Progenitor cell of endocrine pancreas (in vitro differentiated cells): ENCODE measurements at regions not wholly inside any gene's neighbourhood (a gene's known extent, or its start where the extent isn't known, plus 50 kb on each side); places are given as distances from the start of the nearest gene placed in this dataset.

Experiments
- DNase-seq: peaks from one replicate; pipeline ENCODE4 v3.0.0; 2021; ENCODE audit warnings: low spot score; ENCODE audit not compliant: unreplicated experiment
- H3K27ac Mint-ChIP-seq: 2 replicates; pipeline ENCODE4 v1.8.0; 2021; ENCODE audit warnings: mild to moderate bottlenecking, moderate library complexity, mixed read lengths
- H3K27me3 Mint-ChIP-seq: 2 replicates; pipeline ENCODE4 v1.8.0; 2021; ENCODE audit warnings: mixed read lengths
- H3K36me3 Mint-ChIP-seq: 2 replicates; pipeline ENCODE4 v1.8.0; 2022; ENCODE audit warnings: mixed read lengths; ENCODE audit not compliant: insufficient read depth
- H3K4me1 Mint-ChIP-seq: 2 replicates; pipeline ENCODE4 v1.8.0; 2021; ENCODE audit warnings: low read depth, mixed read lengths
- H3K4me3 Mint-ChIP-seq: 2 replicates; pipeline ENCODE4 v1.8.0; 2021; ENCODE audit warnings: low read depth, mild to moderate bottlenecking, moderate library complexity, mixed read lengths
- H3K9me3 Mint-ChIP-seq: 2 replicates; pipeline ENCODE4 v1.8.0; 2021; ENCODE audit warnings: low read depth, mixed read lengths
- TF ChIP-seq, protein P1 (sequence below): fragments of 200-600 bp; sonication (generic); IDR thresholded peaks from one replicate; pipeline ENCODE4 v1.5.0; 2021; ENCODE audit warnings: antibody characterized with exemption, mild to moderate bottlenecking; ENCODE audit not compliant: unreplicated experiment

DNA sequence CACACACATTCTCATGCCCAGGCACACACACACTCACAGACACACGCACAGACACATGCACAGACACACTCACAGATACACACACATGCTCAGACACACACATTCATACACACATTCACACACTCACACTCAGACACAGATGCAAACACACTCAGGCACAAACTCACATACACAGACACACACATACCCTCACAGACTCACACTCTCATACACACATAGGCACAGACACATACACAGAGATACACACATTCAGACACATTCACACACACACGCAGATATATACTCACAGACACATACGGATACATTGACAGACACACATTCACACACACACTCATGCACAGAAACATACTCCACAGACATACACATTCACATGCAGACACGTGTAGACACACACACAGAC is 89.6 kb downstream of the RBFOX3 start:
- TF ChIP-seq, protein P1, sequence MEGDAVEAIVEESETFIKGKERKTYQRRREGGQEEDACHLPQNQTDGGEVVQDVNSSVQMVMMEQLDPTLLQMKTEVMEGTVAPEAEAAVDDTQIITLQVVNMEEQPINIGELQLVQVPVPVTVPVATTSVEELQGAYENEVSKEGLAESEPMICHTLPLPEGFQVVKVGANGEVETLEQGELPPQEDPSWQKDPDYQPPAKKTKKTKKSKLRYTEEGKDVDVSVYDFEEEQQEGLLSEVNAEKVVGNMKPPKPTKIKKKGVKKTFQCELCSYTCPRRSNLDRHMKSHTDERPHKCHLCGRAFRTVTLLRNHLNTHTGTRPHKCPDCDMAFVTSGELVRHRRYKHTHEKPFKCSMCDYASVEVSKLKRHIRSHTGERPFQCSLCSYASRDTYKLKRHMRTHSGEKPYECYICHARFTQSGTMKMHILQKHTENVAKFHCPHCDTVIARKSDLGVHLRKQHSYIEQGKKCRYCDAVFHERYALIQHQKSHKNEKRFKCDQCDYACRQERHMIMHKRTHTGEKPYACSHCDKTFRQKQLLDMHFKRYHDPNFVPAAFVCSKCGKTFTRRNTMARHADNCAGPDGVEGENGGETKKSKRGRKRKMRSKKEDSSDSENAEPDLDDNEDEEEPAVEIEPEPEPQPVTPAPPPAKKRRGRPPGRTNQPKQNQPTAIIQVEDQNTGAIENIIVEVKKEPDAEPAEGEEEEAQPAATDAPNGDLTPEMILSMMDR, result no peak
- Mint-ChIP-seq H3K27me3 (peaks cover 39% of the 10 kb centered on the region), H3K36me3 (no peaks in the 10 kb centered on the region), H3K4me1 (peaks cover 23% of the 10 kb centered on the region), H3K4me3 (no peak overlapping the region), H3K9me3 (no peaks in the 10 kb centered on the region), H3K27ac (no peak overlapping the region)
- DNase-seq, result no peak

GRCh38 chr17:79520167-79521165 is 90.4 kb downstream of the RBFOX3 start:
- DNase-seq, result no peak
- H3K4me1 Mint-ChIP-seq, result peaks cover 26% of the 10 kb centered on the region
- TF ChIP-seq, protein P1, result no peak
- no peak overlapping the region for H3K27ac Mint-ChIP-seq
- peaks cover 38% of the 10 kb centered on the region for H3K27me3 Mint-ChIP-seq
- no peaks in the 10 kb centered on the region for H3K36me3 Mint-ChIP-seq
- no peaks in the 10 kb centered on the region for H3K9me3 Mint-ChIP-seq
- H3K4me3 Mint-ChIP-seq, result no peak overlapping the region

DNA sequence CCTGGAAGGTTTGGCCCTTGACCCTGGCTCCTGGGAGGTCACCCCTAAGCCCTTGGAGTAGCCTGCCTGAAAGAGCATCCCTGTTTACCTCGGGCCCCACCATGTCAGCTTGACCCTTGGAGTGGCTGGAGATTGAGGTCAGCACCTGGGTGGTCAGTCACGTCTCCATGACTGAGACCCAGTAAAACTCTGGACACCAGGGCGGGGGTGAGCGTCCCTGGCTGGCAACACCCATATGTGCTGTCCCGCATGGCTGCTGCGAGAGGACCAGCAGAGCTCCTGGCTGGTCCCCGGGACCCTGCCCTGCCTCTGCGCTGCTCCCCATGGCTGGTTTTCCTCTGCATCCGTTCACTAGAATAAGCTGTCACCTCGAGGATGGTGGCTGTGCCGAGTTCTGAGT is 91.2 kb downstream of the RBFOX3 start:
- Mint-ChIP-seq H3K36me3 (no peaks in the 10 kb centered on the region), H3K4me1 (peaks cover 26% of the 10 kb centered on the region), H3K9me3 (no peaks in the 10 kb centered on the region), H3K27me3 (peaks cover 42% of the 10 kb centered on the region), H3K4me3 (no peak overlapping the region), H3K27ac (no peak overlapping the region)
- no peak for DNase-seq
- TF ChIP-seq, protein P1, result no peak

DNA sequence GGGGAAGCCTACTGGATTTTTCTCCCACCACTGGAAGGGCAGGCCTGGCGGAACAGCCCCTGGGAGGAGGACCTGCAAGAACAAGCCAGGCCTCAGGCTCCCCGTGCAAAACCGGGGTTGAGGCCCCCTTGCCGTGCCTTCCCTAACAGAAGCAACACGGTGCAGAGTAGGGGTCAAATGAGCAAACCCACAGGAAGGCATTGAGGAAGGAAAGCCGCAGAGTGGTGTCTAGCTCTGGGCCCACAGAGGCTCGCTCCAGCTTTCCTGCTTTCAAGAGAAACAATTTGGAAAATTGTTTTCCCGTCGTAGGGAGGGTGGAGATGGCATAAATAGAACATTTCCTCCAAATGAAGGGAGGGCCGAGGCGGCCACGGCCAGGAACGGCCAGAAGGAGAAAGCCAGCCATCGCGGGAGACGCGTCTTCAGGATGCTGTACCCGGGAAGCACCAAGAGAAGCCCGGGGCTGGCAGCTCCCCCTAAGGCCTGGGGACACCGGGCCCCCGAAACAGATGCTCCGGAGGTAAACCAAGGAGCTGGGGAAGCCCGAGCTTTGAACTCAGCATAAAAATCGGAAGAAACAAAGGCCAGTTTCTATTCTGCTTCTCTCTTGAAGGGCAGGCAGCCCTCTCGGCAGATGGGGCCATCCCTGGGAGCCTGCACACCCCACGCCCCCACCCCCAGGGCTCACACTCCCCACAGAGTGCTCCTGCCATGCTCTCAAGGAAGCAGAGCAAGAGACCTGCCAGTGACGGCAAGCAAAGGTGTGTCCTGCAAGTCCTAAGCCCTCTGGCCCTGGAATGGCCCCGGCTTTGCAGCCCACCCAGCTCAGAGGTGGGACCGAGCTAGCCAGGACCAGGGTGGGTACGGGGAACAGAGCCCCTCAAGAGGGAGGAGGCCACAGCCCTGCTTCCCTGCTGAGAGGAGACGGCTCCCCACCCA is 92.0 kb downstream of the RBFOX3 start:
- Mint-ChIP-seq H3K4me1 (peaks cover 22% of the 10 kb centered on the region), H3K9me3 (no peaks in the 10 kb centered on the region), H3K27me3 (peaks cover 36% of the 10 kb centered on the region), H3K36me3 (no peaks in the 10 kb centered on the region), H3K4me3 (no peak overlapping the region), H3K27ac (no peak overlapping the region)
- TF ChIP-seq, protein P1, result no peak
- no peak for DNase-seq
